BJ (cell line): ENCODE measurements at regions not wholly inside any gene's neighbourhood (a gene's known extent, or its start where the extent isn't known, plus 50 kb on each side); places are given as distances from the start of the nearest gene placed in this dataset.
A peak's percentile ranks its signal among the peaks of the same experiment; 100 is the strongest.

ENCODE experiments used
- CTCF ChIA-PET: fragments of 350-600 bp; formaldehyde crosslinking; extraction: SDS; loops from one replicate; lab custom pipeline; 2021; ENCODE audit warnings: antibody characterized with exemption, inconsistent platforms; lab: Yijun Ruan, JAX
- POLR2A ChIA-PET: fragments of 300-600 bp; sonication (Branson Sonifier 250); formaldehyde crosslinking; extraction: SDS; loops from one replicate; lab custom pipeline; 2021; ENCODE audit warnings: antibody characterized with exemption; lab: Charles Lee
- DNase-seq: peaks from one replicate; pipeline ENCODE4 v3.0.0-alpha.2; 2011; ENCODE audit warnings: low read depth
- H3K27me3 ChIP-seq: 2 replicates; pipeline ENCODE4 v1.6.0; 2011; ENCODE audit warnings: low read length; ENCODE audit not compliant: control insufficient read depth, insufficient read depth
- H3K36me3 ChIP-seq: 2 replicates; pipeline ENCODE4 v1.5.1; 2011; ENCODE audit warnings: low read length; ENCODE audit not compliant: control insufficient read depth, insufficient read depth
- H3K4me3 ChIP-seq: 2 replicates; pipeline ENCODE4 v1.5.1; 2011; ENCODE audit warnings: low read depth, mild to moderate bottlenecking, control low read depth, low read length
- CTCF ChIP-seq: IDR thresholded peaks from 2 replicates; pipeline ENCODE4 v1.5.1; 2011; ENCODE audit warnings: low read depth, mild to moderate bottlenecking, control low read depth, inconsistent platforms, low read length, moderate library complexity; ENCODE audit not compliant: insufficient read depth

DNA sequence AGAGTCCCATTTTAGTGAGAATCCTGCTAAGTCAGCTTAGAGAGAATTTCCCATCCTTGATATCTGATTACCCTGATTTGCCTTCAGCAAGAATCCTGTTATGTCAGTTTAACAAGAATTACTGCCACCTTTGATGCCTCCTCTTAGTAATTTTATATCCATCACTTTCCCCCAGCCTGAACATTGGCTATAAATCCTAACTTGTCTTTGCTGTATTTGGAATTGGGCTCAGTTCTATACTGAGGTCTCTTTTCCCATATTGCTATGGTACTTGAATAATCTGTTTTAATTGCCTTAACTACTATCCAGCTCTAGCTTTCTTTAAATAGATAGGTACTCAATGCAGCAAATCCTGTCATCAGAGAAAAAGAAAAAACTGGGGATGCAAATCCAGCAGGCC lies 842.0 kb upstream of the ADAMTS5 start:
- no peak overlapping the region for H3K4me3 ChIP-seq
- TF ChIP-seq CTCF = no peak
- no peaks in the 10 kb centered on the region for H3K27me3 ChIP-seq
- no peak for DNase-seq
- ChIA-PET POLR2A (no interaction called here), CTCF (no interaction called here)
- no peaks in the 10 kb centered on the region for H3K36me3 ChIP-seq

- CTCF ChIA-PET = interaction anchor here (0.5 kb wide), 1 partner anchor 138 kb away, joined by 3 read pairs; no protein-coding TSS in a partner anchor
- TF ChIP-seq CTCF = no peak
Observed at GRCh38 chr21:27807596-27807995, 840.7 kb upstream of the ADAMTS5 start.

GRCh38 chr21:27806281-27806680 lies 839.4 kb upstream of the ADAMTS5 start:
- ChIA-PET POLR2A (no interaction called here), CTCF (no interaction called here)
- Histone ChIP-seq H3K4me3 (no peak overlapping the region), H3K27me3 (no peaks in the 10 kb centered on the region), H3K36me3 (no peaks in the 10 kb centered on the region)
- no peak for TF ChIP-seq CTCF
- DNase-seq = no peak

More at GRCh38 chr21:27807596-27807995, 840.7 kb upstream of the ADAMTS5 start:
- H3K4me3 ChIP-seq = no peak overlapping the region
- H3K27me3 ChIP-seq = no peaks in the 10 kb centered on the region
- H3K36me3 ChIP-seq = no peaks in the 10 kb centered on the region
- POLR2A ChIA-PET = no interaction called here
- peak; percentile 39 for DNase-seq

DNA sequence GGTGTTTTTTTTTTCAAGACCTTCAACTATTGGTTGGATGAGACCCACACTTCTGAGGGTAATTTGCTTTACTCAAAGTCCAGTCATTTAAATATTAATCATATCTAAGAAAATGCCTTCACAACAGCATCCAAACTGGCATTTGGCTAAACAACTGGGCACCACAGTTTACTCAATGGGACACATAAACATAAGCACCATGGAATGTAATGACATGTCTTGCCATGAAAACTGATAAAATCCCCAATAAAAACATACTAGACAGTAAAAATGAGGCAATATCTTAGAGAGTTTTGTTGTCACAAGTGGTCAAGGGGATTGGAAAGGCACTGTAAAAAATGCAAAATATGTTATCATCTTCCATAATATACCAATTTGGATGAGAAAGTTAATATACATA lies 838.8 kb upstream of the ADAMTS5 start:
- Histone ChIP-seq H3K36me3 (no peaks in the 10 kb centered on the region), H3K4me3 (no peak overlapping the region), H3K27me3 (no peaks in the 10 kb centered on the region)
- no peak for TF ChIP-seq CTCF
- POLR2A ChIA-PET = no interaction called here
- CTCF ChIA-PET = no interaction called here
- no peak for DNase-seq

DNA sequence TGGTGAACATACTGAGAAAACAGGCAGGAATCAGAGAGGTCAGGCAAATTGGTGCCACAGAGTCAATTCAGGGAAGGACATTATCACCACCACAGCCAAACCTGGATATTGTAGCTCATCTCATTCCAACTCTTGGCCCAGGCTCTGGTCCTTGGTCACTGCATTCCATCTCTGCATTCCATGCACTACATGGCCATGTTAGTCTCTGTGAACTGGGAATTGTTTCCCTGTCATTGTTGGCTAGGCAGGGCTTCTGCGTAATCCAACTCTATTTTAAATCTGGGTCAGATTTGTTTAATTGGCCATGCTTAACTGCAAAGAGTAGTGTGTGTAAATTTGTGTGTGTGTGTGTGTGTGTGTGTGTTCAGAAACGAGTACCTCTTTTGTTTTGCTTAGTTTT lies 837.6 kb upstream of the ADAMTS5 start:
- TF ChIP-seq CTCF = no peak
- Histone ChIP-seq H3K36me3 (no peaks in the 10 kb centered on the region), H3K4me3 (no peak overlapping the region), H3K27me3 (no peaks in the 10 kb centered on the region)
- ChIA-PET POLR2A (no interaction called here), CTCF (interaction anchor here (1.2 to 2.3 kb wide), 3 partner anchors 8 to 78 kb away, joined by 4 to 11 read pairs (median 9); no protein-coding TSS in a partner anchor)
- no peak for DNase-seq
